ENCODE measurements at regions not wholly inside any gene's neighbourhood (a gene's known extent, or its start where the extent isn't known, plus 50 kb on each side); places are given as distances from the start of the nearest gene placed in this dataset.

- DNase-seq (ENCODE audit: low read depth in 4 of 4, low spot score in 1 of 4) = no peak
These were observed 350.1 kb downstream of the CBLN2 start for GRCh38 chr18:72194072-72194471.

GRCh38 chr18:72187956-72188355 is 356.2 kb downstream of the CBLN2 start:
- DNase-seq (ENCODE audit: low read depth in 4 of 4, low spot score in 1 of 4) = no peak

GRCh38 chr18:72181241-72181764 is 362.8 kb downstream of the CBLN2 start:
- no peak for DNase-seq (ENCODE audit: low read depth in 4 of 4, low spot score in 1 of 4)

GRCh38 chr18:72180689-72181088 is 363.5 kb downstream of the CBLN2 start:
- DNase-seq (ENCODE audit: low read depth in 4 of 4, low spot score in 1 of 4) = no peak

GRCh38 chr18:72174972-72175649 is 369.0 kb downstream of the CBLN2 start:
- no peak for DNase-seq (ENCODE audit: low read depth in 4 of 4, low spot score in 1 of 4)

- DNase-seq (ENCODE audit: low read depth in 4 of 4, low spot score in 1 of 4) = no peak
These were observed 372.5 kb downstream of the CBLN2 start for GRCh38 chr18:72171596-72171995.

- no peak for DNase-seq (ENCODE audit: low read depth in 4 of 4, low spot score in 1 of 4)
These were observed 382.5 kb downstream of the CBLN2 start for GRCh38 chr18:72161691-72162090.

GRCh38 chr18:72160510-72161445 is 383.4 kb downstream of the CBLN2 start:
- no peak for DNase-seq (ENCODE audit: low read depth in 4 of 4, low spot score in 1 of 4)

- DNase-seq (ENCODE audit: low read depth in 4 of 4, low spot score in 1 of 4) = no peak
These were observed 388.8 kb downstream of the CBLN2 start for GRCh38 chr18:72155327-72155726.

- no peak for DNase-seq (ENCODE audit: low read depth in 4 of 4, low spot score in 1 of 4)
These were observed 389.2 kb downstream of the CBLN2 start for GRCh38 chr18:72154926-72155325.

GRCh38 chr18:72152935-72153334 is 391.2 kb downstream of the CBLN2 start:
- no peak for DNase-seq (ENCODE audit: low read depth in 4 of 4, low spot score in 1 of 4)

- no peak for DNase-seq (ENCODE audit: low read depth in 4 of 4, low spot score in 1 of 4)
These were observed 396.3 kb downstream of the CBLN2 start for GRCh38 chr18:72147830-72148229.

GRCh38 chr18:72140007-72140406 is 404.1 kb downstream of the CBLN2 start:
- no peak for DNase-seq (ENCODE audit: low read depth in 4 of 4, low spot score in 1 of 4)

- DNase-seq (ENCODE audit: low read depth in 4 of 4, low spot score in 1 of 4) = no peak
These were observed 415.5 kb downstream of the CBLN2 start for GRCh38 chr18:72128649-72129048.

GRCh38 chr18:72122103-72122502 is 422.0 kb downstream of the CBLN2 start:
- no peak for DNase-seq (ENCODE audit: low read depth in 4 of 4, low spot score in 1 of 4)

- no peak for DNase-seq (ENCODE audit: low read depth in 4 of 4, low spot score in 1 of 4)
These were observed 425.1 kb downstream of the CBLN2 start for GRCh38 chr18:72119082-72119481.

GRCh38 chr18:72114801-72115594 is 429.1 kb downstream of the CBLN2 start:
- DNase-seq (ENCODE audit: low read depth in 4 of 4, low spot score in 1 of 4) = no peak

GRCh38 chr18:72107647-72108383 is 436.3 kb downstream of the CBLN2 start:
- DNase-seq (ENCODE audit: low read depth in 4 of 4, low spot score in 1 of 4) = no peak

GRCh38 chr18:72104851-72105250 is 439.3 kb downstream of the CBLN2 start:
- DNase-seq (ENCODE audit: low read depth in 4 of 4, low spot score in 1 of 4) = no peak

GRCh38 chr18:72102412-72102811 is 441.7 kb downstream of the CBLN2 start:
- DNase-seq (ENCODE audit: low read depth in 4 of 4, low spot score in 1 of 4) = no peak
